ENCODE measurements at regions not wholly inside any gene's neighbourhood (a gene's known extent, or its start where the extent isn't known, plus 50 kb on each side); places are given as distances from the start of the nearest gene placed in this dataset.

- no peak overlapping the region for H3K4me3 ChIP-seq (replicated peaks; ENCODE audit: low read depth, low read length)
- no peak for DNase-seq (ENCODE audit: low read depth)
- no peak for TF ChIP-seq CTCF (IDR thresholded peaks at IDR 0.05; ENCODE audit: low read length, missing control alignments)
These were observed 102.7 kb upstream of the CD55 start for GRCh38 chr1:207218512-207219362.

GRCh38 chr1:207219979-207220889 lies 101.2 kb upstream of the CD55 start:
- H3K4me3 ChIP-seq (replicated peaks; ENCODE audit: low read depth, low read length), result no peak overlapping the region
- DNase-seq (ENCODE audit: low read depth), result no peak
- no peak for TF ChIP-seq CTCF (IDR thresholded peaks at IDR 0.05; ENCODE audit: low read length, missing control alignments)

DNA sequence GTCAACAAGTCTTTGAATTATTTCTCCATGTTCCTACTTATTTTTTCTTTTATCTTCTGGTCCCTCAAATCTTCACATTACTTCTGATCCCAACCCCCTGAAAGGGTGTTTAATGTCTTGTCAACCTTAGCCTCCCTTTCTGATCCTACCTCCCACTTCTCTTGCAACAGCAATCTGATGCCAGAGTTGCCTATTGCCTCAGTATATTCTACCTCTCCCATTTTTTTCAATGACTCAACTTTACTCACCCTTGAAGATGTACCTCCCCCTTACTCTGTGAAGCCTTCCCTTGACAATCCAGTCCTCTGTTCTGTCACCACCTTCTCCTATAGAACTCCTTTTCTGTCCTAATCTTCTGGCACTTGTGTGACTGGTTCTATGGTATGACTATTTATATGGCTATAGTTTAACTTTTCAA lies 99.5 kb upstream of the CD55 start:
- DNase-seq (ENCODE audit: low read depth), result no peak
- no peak for TF ChIP-seq CTCF (IDR thresholded peaks at IDR 0.05; ENCODE audit: low read length, missing control alignments)

GRCh38 chr1:207223162-207223561 lies 98.3 kb upstream of the CD55 start:
- no peak for TF ChIP-seq CTCF (IDR thresholded peaks at IDR 0.05; ENCODE audit: low read length, missing control alignments)
- DNase-seq (ENCODE audit: low read depth), result no peak
- no peak overlapping the region for H3K4me3 ChIP-seq (replicated peaks; ENCODE audit: low read depth, low read length)

More for the DNA sequence above, 99.5 kb upstream of the CD55 start:
- no peak overlapping the region for H3K4me3 ChIP-seq (replicated peaks; ENCODE audit: low read depth, low read length)

- no peak for TF ChIP-seq CTCF (IDR thresholded peaks at IDR 0.05; ENCODE audit: low read length, missing control alignments)
- no peak for DNase-seq (ENCODE audit: low read depth)
- no peak overlapping the region for H3K4me3 ChIP-seq (replicated peaks; ENCODE audit: low read depth, low read length)
These were observed 96.8 kb upstream of the CD55 start for GRCh38 chr1:207224666-207225065.

DNA sequence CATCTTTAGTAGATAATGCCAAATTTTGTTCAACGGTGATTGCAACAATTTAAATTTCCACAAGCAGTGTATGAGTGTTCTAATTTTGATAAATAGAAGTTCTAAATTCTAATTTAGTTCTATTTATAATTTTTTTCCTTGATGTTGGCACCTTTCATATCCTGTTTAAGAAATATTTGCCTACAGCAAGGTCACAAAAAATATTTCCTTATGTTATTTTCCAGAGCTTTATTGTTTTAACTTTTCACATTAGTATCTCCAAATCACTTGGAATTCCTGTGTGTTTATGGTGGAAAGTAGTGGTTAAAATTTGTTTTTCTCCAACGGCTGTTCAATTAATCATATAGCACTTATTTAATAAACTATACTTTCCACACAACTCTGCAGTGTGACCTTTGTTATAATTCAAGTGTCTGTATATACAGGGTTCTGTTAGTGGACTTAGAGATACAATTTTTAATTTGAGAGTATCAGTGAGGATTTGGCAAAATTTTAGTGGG lies 94.3 kb upstream of the CD55 start:
- DNase-seq (ENCODE audit: low read depth), result no peak
- H3K4me3 ChIP-seq (replicated peaks; ENCODE audit: low read depth, low read length), result no peak overlapping the region
- no peak for TF ChIP-seq CTCF (IDR thresholded peaks at IDR 0.05; ENCODE audit: low read length, missing control alignments)
